Sigmoid colon (tissue), 6 donors: ENCODE measurements at regions not wholly inside any gene's neighbourhood (a gene's known extent, or its start where the extent isn't known, plus 50 kb on each side); places are given as distances from the start of the nearest gene placed in this dataset.
"Not testable (repeated sequence)": the region's sequence is repeated elsewhere in the genome, so short reads cannot be mapped to it uniquely, and the experiment has no call there.

Experiments used
- DNase-seq: peaks from one replicate; pipeline ENCODE4 v3.0.0-alpha.2; 2019
- H3K27ac ChIP-seq, 4 donors: fragments of 200-600 bp; sonication (generic); one replicate each; pipeline ENCODE4 v1.5.1; 2016 to 2019; ENCODE audit warnings: mild to moderate bottlenecking in 1 of 4
- H3K27me3 ChIP-seq, 3 donors: fragments of 200-600 bp; sonication (generic); one replicate each; pipeline ENCODE4 v1.5.1; 2019; ENCODE audit warnings: mild to moderate bottlenecking in 1 of 3
- H3K36me3 ChIP-seq, 4 donors: fragments of 200-600 bp; sonication (generic); one replicate each; pipeline ENCODE4 v1.5.1; 2016 to 2019
- H3K4me1 ChIP-seq, 4 donors: fragments of 200-600 bp; sonication (generic); one replicate each; pipeline ENCODE4 v1.5.1; 2017 to 2019
- H3K4me3 ChIP-seq, 4 donors: fragments of 200-600 bp; sonication (generic); one replicate each; pipeline ENCODE4 v1.5.1; 2017 to 2019; ENCODE audit warnings: mild to moderate bottlenecking in 2 of 4, moderate library complexity in 1 of 4
- H3K9me3 ChIP-seq, 4 donors: fragments of 200-600 bp in 3 of 4; sonication (generic) in 3 of 4; one replicate each; pipeline versions ENCODE4 v1.5.1 to v1.6.1; 2013 to 2019
- EP300 ChIP-seq, 4 donors: sonication (generic); formaldehyde crosslinking; IDR thresholded peaks; one replicate each; pipeline ENCODE4 v1.6.1; 2017; ENCODE audit warnings: antibody characterized with exemption in 4 of 4
- POLR2A ChIP-seq, 2 donors: fragments of 450-650 bp; IDR thresholded peaks; one replicate each; pipeline ENCODE4 v1.6.1; 2016; ENCODE audit warnings: antibody characterized with exemption in 2 of 2, mild to moderate bottlenecking in 2 of 2, moderate library complexity in 2 of 2
- POLR2AphosphoS5 ChIP-seq, 4 donors: sonication (generic); formaldehyde crosslinking; IDR thresholded peaks; one replicate each; pipeline ENCODE4 v1.6.1; 2017; ENCODE audit warnings: antibody characterized with exemption in 4 of 4
- WGBS, 2 donors: extraction: QIAGEN DNeasy Blood & Tissue Kit; methylation state at CpG; one replicate each; pipeline ENCODE4 v1.1.7; 2013; 5-methylcytosine and 5-hydroxymethylcytosine counted together
- intact Hi-C: fragments of 100-400 bp; cut with DNase I; formaldehyde crosslinking; loops from one replicate; pipeline ENCODE4 v1.15.1; 2023
- TF ChIP-seq, protein P1 (sequence below), 4 experiments: fragments of 450-650 bp in 3 of 4; fragments of 200-600 bp in 1 of 4; IDR thresholded peaks; one replicate each; pipeline ENCODE4 v1.5.1; 2016 to 2019; ENCODE audit warnings: antibody characterized with exemption in 4 of 4, mild to moderate bottlenecking in 3 of 4, moderate library complexity in 2 of 4
- donor health status: healthy with polysubstance abuse.
- donor health status: healthy.

DNA sequence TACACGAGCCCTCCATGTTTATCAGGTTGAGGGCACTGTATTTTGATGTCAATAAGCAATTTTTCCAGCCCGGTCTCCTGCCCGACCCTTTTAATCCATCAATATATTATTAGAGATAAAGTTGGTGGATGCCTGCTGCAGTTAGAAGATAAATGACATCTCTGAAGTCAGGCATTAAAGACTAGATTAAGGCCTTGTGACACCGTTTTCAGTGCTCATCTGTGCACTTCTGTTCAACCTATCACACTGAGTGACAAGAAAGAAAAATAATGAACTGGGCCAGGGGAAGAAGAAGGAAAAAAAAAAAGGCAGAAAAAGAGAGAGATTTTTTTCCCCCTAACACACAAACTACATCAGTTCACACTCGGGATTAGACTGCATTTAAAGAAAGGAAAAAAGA, 371.8 kb downstream of the IL20RB start:
- TF ChIP-seq EP300 (IDR thresholded peaks at IDR 0.05) (no peak), POLR2AphosphoS5 (IDR thresholded peaks at IDR 0.05) (no peak), POLR2A (IDR thresholded peaks at IDR 0.05) (no peak)
- TF ChIP-seq, protein P1, sequence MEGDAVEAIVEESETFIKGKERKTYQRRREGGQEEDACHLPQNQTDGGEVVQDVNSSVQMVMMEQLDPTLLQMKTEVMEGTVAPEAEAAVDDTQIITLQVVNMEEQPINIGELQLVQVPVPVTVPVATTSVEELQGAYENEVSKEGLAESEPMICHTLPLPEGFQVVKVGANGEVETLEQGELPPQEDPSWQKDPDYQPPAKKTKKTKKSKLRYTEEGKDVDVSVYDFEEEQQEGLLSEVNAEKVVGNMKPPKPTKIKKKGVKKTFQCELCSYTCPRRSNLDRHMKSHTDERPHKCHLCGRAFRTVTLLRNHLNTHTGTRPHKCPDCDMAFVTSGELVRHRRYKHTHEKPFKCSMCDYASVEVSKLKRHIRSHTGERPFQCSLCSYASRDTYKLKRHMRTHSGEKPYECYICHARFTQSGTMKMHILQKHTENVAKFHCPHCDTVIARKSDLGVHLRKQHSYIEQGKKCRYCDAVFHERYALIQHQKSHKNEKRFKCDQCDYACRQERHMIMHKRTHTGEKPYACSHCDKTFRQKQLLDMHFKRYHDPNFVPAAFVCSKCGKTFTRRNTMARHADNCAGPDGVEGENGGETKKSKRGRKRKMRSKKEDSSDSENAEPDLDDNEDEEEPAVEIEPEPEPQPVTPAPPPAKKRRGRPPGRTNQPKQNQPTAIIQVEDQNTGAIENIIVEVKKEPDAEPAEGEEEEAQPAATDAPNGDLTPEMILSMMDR (IDR thresholded peaks at IDR 0.05), result no peak
- Histone ChIP-seq H3K9me3 (peaks cover 0 to 2% (median 0%) of the 10 kb centered on the region in 4 donors), H3K27ac (no peak overlapping the region), H3K4me1 (no peaks in the 10 kb centered on the region), H3K36me3 (no peaks in the 10 kb centered on the region), H3K27me3 (no peaks in the 10 kb centered on the region), H3K4me3 (no peak overlapping the region)
- WGBS, 2 donors, result 64 to 68% methylated on average over 5 of the region's 5 CpGs
- intact Hi-C loops, result no loop called here
- no peak for DNase-seq

- Histone ChIP-seq H3K27ac (no peak overlapping the region), H3K27me3 (no peaks in the 10 kb centered on the region), H3K9me3 (peaks cover 0 to 2% (median 0%) of the 10 kb centered on the region in 4 donors), H3K36me3 (no peaks in the 10 kb centered on the region), H3K4me3 (no peak overlapping the region), H3K4me1 (no peaks in the 10 kb centered on the region)
- intact Hi-C loops, result no loop called here
- WGBS, 2 donors, result 83% methylated on average over 3 of the region's 3 CpGs
- no peak for DNase-seq
- no peak for TF ChIP-seq POLR2A (IDR thresholded peaks at IDR 0.05)
- TF ChIP-seq EP300 (IDR thresholded peaks at IDR 0.05), result no peak
- TF ChIP-seq, protein P1 (IDR thresholded peaks at IDR 0.05), result no peak
- no peak for TF ChIP-seq POLR2AphosphoS5 (IDR thresholded peaks at IDR 0.05)
These were observed 372.5 kb downstream of the IL20RB start for GRCh38 chr3:137330246-137330645.

DNA sequence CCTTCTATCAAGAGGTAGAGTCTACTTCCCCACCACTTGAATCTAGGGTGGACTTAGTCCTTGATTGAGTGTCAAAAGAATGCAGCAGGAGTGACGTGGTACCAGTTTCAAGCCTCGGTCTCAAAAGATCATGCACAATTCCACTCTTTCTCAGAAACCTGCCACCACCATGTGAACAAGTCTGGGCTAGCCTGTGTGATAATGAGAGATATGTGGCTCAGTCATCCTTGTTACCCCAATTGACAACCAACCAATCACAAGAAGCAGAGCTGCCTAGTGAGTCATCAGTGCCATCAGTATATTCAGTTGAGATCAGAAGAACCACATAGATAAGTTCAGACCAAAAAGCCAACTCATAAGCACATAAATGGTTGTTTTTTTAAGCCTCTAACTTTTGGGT, 374.5 kb downstream of the IL20RB start:
- H3K4me1 ChIP-seq, result no peaks in the 10 kb centered on the region
- H3K4me3 ChIP-seq, result no peak overlapping the region
- no peaks in the 10 kb centered on the region for H3K36me3 ChIP-seq
- TF ChIP-seq EP300 (IDR thresholded peaks at IDR 0.05) (no peak), POLR2AphosphoS5 (IDR thresholded peaks at IDR 0.05) (no peak), POLR2A (IDR thresholded peaks at IDR 0.05) (no peak)
- TF ChIP-seq, protein P1 (IDR thresholded peaks at IDR 0.05), result no peak
- intact Hi-C loops, result no loop called here
- H3K27ac ChIP-seq, result no peak overlapping the region
- DNase-seq, result no peak
- H3K27me3 ChIP-seq, result no peaks in the 10 kb centered on the region
- H3K9me3 ChIP-seq, result no peaks in the 10 kb centered on the region
- WGBS, 2 donors, result 80 to 90% methylated on average over 2 of the region's 2 CpGs

DNA sequence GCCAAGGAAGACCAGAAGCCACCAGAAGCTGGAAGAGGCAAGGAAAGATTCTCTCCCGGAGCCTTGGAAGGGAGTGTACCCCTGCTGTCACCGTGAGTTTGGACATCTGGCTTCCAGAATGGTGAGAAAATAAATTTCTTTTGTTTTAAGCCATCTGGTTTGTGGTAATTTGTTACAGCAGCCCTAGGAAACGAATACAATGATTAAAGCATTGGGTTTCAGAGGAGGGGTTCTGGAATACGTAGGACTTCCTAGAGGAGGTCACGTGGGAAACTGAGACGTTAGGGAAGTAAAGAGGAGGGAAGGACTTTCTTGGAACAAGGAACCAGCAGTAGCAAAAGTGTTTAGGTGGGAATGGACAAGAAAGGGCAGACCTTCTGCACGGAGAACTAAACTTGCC, 377.7 kb downstream of the IL20RB start:
- Histone ChIP-seq H3K9me3 (peaks cover 0 to 10% (median 0%) of the 10 kb centered on the region in 4 donors), H3K27me3 (no peaks in the 10 kb centered on the region), H3K4me3 (no peak overlapping the region), H3K4me1 (no peaks in the 10 kb centered on the region), H3K36me3 (no peaks in the 10 kb centered on the region), H3K27ac (no peak overlapping the region)
- no peak for TF ChIP-seq EP300 (IDR thresholded peaks at IDR 0.05)
- TF ChIP-seq, protein P1 (IDR thresholded peaks at IDR 0.05), result no peak
- WGBS, 2 donors, result 50 to 54% methylated on average over 7 of the region's 7 CpGs
- intact Hi-C loops, result no loop called here
- DNase-seq, result no peak

DNA sequence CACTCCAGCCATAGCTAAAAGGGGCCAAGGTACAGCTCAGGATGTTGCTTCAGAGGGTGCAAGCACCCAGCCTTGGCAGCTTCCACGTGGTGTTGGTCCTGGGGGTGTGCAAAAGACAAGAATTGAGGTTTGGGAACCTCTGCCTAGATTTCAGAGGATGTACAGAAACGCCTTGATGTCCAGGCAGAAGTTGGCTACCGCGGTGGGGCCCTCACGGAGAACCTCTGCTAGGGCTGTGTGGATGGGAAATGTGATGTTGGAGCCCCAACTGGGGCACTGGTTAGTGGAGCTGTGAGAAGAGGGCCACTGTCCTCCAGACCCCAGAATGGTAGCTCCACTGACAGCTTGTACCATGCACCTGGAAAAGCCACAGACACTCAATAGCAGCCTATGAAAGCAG, 380.6 kb downstream of the IL20RB start:
- H3K9me3 ChIP-seq, intact Hi-C loops, H3K27ac ChIP-seq, H3K27me3 ChIP-seq, H3K4me3 ChIP-seq, DNase-seq, H3K36me3 ChIP-seq, H3K4me1 ChIP-seq: not testable (repeated sequence)
- 46 to 78% methylated on average over 5 of the region's 5 CpGs for WGBS, 2 donors
